GM18909 (cell line): ENCODE measurements at regions not wholly inside any gene's neighbourhood (a gene's known extent, or its start where the extent isn't known, plus 50 kb on each side); places are given as distances from the start of the nearest gene placed in this dataset.
"Not testable (repeated sequence)": the region's sequence is repeated elsewhere in the genome, so short reads cannot be mapped to it uniquely, and the experiment has no call there.

ENCODE experiments used
- ATAC-seq: cut with Tn5 transposase; IDR thresholded peaks from one replicate; pipeline ENCODE4 v1.9.1; 2021; ENCODE audit warnings: mild to moderate bottlenecking; ENCODE audit not compliant: unreplicated experiment, poor library complexity

DNA sequence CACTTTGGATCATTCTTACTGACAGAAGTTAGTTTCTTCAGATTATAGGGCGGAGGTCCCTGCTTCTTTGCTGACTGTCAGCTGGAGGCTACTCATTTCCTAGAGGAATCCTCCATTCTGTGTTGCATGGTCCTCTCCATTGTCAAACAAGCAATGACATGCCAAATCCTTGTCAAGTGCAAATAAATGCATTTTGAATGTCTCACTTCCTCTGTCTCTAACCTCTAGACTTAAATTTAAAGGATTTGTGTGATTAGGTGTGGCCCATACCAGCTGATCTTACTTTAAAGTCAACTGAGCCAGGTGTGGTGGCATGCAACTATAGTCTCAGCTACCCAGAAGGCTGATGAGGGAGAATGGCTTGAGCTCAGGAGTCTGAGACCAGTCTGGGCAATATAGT is 458.4 kb upstream of the CCDC179 start:
- no peak for ATAC-seq

DNA sequence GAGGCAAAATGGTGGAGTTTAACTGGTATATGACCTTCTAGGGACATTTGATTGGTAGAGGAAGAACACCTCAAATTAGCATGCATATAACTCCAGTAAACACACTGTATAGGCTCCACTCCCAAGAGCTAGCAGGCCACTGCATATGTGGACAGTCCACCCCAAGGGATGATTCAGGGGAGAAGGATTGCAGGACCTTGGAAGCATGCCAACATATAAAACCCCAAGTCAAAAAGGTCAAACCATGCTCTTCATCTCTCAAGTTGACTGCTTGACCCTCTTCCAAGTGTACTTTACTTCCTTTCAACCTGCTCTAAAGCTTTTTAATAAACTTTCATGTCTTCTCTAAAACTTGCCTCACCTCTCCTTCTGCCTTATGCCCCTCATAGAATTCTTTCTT is 459.9 kb upstream of the CCDC179 start:
- ATAC-seq = no peak

DNA sequence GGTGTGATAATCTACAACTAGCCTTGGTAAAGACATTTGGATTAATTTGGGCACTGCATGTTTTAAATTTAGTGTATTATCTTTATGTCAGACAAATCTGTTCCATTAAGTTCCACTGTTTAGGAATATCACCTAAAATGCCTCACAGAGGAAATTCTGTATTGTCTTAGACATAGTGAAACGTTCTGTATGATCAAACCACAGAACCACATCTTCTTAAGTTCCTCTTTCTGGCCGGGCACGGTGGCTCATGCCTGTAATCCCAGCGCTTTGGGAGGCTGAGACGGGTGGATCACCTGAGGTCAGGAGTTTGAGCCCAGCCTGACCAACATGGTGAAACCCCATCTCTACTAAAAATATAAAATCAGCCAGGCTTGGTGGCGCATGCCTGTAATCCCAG is 475.3 kb upstream of the CCDC179 start:
- ATAC-seq = not testable (repeated sequence)

DNA sequence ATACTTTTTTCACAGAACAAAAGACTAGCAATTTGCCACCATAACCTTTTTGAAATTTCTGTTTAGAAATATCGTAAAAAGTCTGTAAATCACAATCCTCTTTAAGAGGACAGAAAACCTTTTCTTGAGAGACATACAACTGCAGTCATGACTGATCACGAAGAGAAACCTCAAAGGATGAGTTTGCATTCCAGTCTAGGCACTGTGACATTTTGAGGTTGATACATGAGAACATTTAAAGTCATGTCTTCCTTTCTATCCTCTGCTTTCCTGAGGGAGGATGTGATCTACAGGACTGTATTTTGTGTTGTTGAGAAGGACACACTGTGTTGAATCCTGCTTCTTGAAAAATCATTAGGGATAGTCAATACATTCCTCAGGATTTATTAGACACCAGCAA is 476.7 kb upstream of the CCDC179 start:
- no peak for ATAC-seq

DNA sequence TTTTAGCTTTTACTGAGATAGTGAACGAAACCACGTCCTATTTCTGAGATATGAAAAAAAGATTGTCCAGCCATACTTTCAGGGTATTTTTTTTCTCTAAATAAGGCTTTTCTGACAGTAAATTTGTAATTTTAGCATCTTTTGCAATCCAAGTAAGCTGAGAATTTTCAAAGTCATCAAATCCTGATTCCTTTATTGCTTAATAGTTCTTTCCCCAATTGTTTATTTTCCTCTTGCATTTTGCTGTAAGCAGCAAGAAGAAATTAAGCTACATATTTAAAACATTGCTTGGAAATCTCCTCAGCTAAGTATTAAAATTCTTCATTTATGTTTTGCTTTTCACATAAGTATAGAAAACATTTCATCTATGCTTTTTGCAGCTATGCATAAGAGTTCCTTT is 493.3 kb upstream of the CCDC179 start:
- ATAC-seq = no peak

DNA sequence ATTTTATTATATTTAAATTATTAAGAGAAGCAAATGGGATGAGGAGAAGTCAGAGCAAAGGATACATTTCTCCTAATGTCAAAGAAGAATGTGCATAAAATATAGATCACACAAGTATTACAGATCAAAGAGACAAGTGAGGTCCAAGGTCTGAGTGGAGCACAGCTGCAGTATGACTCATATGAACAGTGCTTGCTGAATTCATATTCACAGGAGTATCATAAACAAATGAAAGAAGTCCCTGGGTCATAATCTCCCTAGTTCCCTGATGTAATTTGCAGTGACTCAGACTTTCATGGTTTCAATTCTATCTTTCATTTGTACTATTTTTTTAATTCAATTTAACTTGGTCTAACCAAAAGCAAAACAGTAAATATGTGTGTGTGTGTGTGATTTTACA is 499.0 kb upstream of the CCDC179 start:
- ATAC-seq = no peak

DNA sequence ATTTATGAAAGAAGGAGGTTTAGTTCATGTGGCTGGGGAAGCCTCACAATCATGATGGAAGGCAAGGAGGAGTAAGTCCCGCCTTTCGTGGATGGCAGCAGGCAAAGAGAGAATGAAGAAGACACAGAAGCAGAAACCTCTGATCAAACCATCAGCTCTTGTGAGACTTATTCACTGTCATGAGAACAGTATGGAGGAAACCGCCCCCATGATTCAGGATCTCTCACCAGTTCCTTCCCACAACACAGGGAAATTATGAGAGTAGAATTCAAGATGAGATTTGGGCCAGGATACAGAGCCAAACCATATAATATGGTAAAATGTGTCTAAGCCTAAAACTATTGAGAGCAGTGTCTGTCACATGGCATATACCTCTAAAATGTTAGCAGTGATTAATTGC is 503.8 kb upstream of the CCDC179 start:
- no peak for ATAC-seq

DNA sequence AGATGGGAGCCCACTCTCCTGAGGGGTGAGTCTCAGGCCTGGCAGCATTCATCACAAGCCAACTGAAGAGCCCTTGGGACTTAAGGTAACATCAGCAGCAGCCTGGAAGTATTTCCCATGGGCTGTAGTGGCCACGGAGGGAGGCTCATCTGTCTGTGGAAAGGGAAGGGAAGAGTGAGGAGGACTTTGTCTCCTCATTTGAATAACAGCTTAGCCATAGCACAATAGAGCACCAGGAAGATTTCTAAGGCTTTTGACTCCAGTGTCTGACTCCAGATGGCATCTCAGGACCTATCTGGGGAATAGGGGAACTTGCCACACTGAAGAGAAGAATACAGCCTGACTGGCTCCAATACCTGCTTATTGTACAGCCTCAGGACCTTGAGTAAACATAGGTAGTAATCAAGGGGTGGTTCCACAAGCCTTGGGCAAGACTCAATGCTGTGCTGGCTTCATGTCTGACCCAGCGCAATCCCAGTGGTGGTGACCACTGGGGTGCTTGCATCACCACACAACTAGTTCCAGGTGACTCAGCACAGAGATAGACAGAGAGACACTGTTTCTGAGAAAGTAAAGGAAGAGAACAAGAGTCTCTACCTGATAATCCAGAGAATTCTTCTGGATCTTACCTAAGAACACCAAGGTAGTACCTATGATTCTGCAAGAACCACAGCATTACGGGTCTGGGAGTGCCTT is 510.5 kb upstream of the CCDC179 start:
- ATAC-seq = no peak

DNA sequence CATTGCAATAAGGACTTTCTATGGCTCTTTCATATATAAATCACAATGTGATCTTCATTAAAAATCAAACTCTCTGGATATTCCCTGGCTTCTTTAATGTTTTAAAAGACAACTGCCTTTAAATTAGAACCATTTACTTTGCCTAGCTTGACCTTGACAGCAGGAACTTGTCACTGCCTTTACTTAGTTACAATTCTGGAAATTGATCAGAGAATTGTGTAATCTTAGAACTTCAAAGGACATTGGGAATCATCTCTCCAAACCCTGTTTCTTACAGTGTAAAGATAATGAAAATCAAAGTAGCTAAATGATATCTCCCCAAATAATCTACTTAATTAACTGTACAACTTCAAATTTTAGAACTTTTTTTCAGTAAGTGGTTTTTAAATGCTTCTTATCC is 517.6 kb upstream of the CCDC179 start:
- no peak for ATAC-seq

DNA sequence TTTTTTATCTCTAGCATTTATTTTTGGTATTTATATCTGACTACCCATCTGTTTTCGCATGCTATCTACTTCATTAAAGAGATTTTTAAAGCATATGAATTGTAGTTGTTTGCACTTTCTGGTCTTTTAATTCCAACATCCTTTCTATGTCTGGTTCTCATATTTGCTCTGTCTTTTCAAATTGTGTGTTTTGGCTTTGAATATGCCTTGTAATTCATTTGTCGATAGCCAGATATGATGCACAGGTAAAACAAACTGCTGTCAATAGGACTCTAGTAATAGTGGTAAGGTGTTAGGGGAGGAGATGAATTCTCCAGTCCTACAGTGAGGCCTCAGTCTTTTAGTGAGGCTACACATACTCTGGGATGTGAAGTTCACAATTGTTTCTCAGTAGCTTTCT is 530.8 kb upstream of the CCDC179 start:
- no peak for ATAC-seq

DNA sequence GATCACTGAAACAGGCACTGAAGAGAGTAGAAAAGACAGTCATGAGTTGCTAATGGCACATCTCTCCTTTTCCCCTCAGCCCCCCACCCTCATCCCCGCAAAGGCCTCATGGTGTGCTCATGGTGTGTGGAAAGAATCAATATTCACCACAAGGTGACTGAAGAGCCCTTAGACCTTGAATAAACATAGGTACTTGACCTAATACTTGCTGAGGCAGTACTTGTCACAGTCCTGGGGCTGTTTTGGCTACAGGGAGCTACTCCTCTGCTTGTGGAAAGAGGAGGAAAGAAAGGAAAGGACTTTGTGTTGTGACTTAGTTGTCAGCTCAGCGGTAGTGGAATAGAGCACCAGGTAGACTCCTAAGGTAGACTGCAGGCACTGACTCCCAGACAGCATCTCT is 537.8 kb upstream of the CCDC179 start:
- no peak for ATAC-seq

DNA sequence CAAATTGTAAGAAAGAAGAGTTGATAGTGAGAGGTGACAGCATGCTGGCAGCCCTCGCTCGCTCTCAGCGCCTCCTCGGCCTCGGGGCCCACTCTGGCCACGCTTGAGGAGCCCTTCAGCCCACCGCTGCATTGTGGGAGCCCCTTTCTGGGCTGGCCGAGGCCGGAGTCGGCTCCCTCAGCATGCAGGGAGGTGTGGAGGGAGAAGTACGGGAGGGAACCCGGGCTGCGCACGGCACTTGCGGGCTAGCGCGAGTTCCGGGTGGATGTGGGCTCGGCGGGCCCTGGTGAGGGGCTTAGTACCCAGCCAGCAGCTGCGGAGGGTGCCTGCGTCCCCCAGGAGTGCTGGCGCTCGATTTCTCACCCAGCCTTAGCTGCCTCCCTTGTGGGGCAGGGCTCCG is 539.7 kb upstream of the CCDC179 start:
- ATAC-seq = no peak

DNA sequence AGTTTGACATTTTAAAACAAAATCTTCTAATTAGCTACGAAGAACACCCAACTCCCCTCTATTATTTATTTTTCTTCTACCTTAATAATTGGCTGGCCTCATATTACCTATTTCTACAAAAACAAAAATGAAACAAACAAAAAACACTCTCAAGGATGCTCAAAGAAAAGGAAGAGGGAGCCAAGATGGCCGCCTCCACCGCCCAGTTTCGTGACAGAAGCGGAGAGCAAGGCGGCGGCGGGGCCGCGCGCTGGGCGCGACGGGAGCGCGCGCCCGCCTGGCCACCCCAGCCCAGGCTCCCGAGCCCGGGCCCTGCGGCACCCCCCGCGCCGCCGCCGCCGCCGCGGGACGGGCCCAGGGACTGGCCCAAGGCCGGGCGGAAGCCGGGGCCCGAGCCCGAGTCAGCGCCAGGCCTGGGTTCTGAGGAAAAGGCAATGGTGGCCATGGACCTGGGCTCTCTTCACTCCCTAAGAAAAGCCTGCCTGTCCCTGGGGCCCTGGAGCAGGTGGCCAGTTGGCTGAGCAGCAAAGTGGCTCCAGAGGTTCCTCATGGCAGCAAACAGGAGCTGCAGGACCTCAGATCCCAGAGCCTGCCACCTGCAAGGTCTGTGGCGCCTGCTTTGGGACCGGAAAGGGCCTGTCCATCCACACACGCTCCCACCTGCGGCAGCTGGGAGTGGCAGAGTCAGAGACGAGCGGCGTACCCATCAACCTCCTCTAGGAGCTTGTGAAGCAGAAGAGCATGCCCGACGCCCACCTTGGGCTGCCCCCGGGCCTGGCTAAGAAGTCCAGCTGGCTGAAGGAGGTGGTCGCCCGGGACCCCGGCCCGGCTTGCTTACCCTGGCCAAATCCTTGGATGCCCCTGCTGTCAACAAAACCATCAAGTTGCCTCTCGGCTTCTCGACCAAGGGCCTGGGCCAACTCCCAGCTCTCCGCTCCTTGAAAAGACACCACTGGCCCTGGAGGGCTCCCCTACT is 543.2 kb upstream of the CCDC179 start:
- ATAC-seq = no peak

DNA sequence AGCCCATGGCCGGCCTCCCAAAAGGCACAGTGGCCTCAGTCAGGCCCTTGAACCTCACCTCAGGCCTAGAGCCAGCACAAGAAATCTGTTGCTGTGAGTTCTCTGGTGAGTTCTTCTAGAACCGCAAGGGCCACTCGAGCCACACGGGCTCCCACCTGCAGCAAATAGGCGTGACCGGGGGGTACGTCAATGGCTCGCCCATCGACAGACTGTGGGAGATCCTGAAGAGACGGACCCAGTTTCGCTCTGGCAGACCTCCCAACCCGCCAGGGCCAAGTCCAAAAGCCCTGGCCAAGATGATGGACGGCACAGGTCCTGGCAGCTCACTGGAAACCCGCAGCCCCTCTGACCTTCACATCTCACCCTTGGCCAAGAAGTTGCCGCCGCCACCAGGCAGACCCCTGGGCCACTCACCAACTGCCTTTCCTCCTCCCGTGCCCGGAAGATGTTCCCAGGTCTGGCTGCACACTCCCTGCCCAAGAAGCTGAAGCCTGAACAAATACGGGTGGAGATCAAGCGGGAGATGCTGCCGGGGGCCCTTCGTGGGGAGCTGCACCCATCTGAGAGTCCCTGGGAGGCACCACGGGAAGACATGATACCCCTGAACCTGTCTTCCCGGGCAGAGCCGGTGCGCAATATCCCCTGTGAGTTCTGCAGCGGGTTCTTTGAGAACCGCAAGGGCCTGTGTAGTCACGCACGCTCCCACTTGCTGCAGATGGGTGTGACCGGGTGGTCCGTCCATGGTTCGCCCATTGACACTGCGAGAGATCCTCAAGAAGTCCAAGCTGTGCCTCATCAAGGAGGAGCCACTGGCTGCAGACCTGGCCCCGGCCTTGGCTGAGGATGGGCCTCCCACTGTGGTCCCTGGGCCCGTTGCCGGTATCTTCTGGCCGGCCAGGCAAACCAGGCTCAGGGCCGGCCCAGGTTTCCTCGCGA is 544.2 kb upstream of the CCDC179 start:
- no peak for ATAC-seq

DNA sequence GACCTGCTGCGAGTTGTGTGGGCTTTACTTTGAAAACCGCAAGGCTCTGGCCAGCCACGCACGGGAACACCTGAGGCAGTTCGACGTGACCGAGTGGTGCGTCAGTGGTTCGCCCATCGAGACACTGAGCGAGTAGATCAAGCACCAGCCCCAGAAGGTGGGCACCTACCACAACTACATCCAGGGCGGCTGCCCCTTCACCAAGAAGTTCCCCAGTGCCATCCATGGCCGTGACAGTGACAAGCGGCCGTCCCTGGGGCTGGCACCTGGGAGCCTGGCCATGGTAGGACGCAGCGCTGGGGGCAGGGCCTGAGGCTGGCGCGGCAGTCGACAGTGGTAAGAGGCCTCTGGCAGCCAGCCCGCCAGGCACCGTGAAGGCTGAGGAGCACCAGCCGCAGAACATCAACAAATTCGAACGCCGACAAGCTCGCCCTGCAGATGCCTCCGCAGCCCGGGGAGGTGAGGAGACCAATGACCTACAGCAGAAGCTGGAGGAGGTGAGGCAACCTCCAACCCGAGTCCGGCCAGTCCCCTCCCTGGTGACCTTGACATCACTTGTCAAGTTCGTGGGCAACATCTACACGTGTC is 545.2 kb upstream of the CCDC179 start:
- no peak for ATAC-seq

DNA sequence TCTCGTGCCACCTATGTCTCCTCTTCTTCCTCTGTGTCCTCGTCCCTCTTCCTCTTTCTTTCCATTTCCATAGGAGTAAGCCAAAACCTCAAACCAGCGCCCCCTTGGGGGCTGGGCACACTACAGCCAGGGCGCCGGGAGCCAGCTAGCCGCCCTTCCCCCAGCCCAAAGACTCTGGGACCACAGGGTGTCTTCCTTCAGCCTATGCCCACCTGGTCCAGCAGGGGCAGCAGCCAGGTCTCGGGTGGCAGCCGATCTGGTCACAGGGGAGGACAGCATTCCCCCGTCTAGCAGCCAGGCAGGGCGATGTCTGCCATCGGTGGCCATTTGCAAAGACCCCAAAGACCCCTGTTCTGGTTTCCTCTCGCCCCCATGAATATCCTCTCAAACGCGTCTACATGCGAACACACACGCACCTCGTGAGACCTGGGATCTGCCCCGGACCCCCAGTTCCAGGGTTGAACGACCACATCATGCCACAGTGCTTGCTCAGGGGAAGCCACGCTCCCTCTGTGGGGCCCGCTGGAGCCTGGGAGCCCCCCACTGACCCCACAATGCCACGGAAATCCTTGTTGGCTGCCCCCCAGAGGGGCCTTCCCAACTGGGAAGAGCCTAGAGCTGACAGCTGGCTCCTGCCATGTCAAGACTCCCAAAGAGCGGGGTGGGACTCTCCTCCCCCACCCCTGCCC is 546.0 kb upstream of the CCDC179 start:
- ATAC-seq = no peak

DNA sequence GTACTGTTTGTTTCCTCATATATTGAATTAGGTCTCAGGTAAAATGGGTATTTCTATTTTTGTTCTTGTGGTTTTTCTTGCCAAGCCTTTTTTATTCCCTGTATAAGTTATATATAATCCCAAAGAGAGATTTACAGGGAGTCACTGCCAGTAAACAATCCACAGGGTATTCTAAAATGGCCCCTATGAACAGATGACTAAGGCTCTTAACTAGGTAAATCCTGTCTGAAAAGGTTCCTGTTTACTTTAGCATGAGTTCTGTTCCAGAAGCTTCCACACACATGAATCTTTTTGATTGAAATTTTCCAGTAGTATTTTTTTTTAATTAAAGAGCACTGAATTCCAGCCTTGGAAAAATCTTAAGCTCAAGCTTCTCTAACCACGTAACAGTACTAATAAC is 552.8 kb upstream of the CCDC179 start:
- ATAC-seq = no peak

DNA sequence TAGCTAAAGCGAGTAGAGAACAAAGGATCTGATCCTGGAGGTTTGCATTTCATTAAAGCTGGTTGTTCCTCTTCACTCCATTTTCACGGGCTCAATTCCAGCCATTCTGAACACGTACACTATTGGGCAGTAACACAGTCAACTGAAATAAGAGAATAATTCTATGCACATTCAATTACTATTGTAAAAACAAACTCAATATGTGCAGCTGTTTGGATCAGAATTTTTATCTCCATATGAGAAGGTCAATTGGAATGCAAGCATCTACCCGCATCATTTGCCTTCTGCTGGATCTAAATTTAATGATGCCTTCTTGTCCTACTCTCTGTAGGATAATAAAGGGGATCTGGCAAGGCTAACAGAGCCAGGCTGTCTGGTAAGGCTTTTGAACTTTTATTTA is 562.8 kb upstream of the CCDC179 start:
- no peak for ATAC-seq

DNA sequence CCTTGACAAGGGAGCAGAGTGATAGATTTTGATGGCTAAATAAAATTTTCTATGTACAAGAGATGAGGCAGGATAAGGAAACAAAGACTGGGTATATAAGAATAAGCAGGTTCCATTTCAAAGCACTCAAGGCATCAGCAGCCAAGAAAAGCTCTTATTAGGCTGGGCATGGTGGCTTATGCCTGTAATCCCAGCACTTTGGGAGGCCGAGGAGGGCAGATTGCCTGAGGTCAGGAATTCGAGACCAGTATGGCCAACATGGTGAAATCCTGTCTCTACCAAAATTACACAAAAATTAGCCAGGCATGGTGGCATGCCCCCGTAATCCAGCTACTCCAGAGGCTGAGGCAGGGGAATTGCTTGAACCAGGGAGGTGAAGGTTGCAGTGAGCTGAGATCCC is 563.4 kb upstream of the CCDC179 start:
- no peak for ATAC-seq

DNA sequence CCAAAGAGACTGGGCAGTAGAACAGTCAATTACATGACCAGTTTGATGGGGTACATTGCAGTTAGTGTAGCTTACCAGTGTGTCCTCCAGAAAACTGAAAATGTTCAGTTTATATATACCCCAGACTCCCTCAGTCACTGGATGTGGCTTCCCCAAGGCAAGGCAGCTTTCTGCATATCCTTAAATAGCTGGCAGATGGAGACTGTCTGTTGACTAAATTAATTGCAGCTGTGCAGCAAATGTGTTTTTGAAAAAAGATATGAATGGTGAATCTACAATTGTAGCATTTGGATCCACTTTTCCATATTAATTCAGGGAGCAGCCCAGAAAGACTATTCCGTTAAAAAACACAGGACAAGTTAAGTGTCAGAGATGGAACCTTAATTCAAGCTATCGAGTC is 565.1 kb upstream of the CCDC179 start:
- no peak for ATAC-seq
